ENCODE measurements at regions not wholly inside any gene's neighbourhood (a gene's known extent, or its start where the extent isn't known, plus 50 kb on each side); places are given as distances from the start of the nearest gene placed in this dataset.

- intact Hi-C loops (cut with micrococcal nuclease; ENCODE audit: unreplicated experiment): no loop called here
- Mint-ChIP-seq H3K27me3 (ENCODE audit: insufficient read depth, unreplicated experiment) (peaks cover 6% of the 10 kb centered on the region), H3K27ac (ENCODE audit: unreplicated experiment) (no peak overlapping the region), H3K4me1 (ENCODE audit: low read depth, unreplicated experiment) (no peaks in the 10 kb centered on the region), H3K4me3 (ENCODE audit: unreplicated experiment) (no peak overlapping the region), H3K9me3 (ENCODE audit: unreplicated experiment) (no peaks in the 10 kb centered on the region), H3K36me3 (ENCODE audit: insufficient read depth, unreplicated experiment) (no peaks in the 10 kb centered on the region)
- BruUV-seq (replicated peaks): no TSS peak
- POLR2A ChIA-PET: no interaction called here
- CTCF ChIA-PET: no interaction called here
- Histone ChIP-seq H3K4me3 (ENCODE audit: low read depth, low read length) (no peak overlapping the region), H3K4me1 (no peaks in the 10 kb centered on the region), H3K36me3 (ENCODE audit: control insufficient read depth, insufficient read depth, low read length) (no peaks in the 10 kb centered on the region), H3K27me3 (replicated peaks; ENCODE audit: control insufficient read depth, insufficient read depth, low read length) (no peaks in the 10 kb centered on the region), H3K9me3 (no peaks in the 10 kb centered on the region)
- no peak for DNase-seq
- TF ChIP-seq CTCF (IDR thresholded peaks at IDR 0.05; ENCODE audit: insufficient read depth in 1 of 2, low read depth in 1 of 2, low read length in 1 of 2, severe bottlenecking in 1 of 2, unreplicated experiment in 1 of 2): no peak
Measured at GRCh38 chr1:115450501-115451040, 112.5 kb upstream of the NGF start.

- POLR2A ChIA-PET: no interaction called here
- no peak for DNase-seq
- Histone ChIP-seq H3K4me1 (no peaks in the 10 kb centered on the region), H3K9me3 (no peaks in the 10 kb centered on the region), H3K27me3 (replicated peaks; ENCODE audit: control insufficient read depth, insufficient read depth, low read length) (no peaks in the 10 kb centered on the region), H3K4me3 (ENCODE audit: low read depth, low read length) (no peak overlapping the region), H3K36me3 (ENCODE audit: control insufficient read depth, insufficient read depth, low read length) (no peaks in the 10 kb centered on the region)
- no peaks in the 10 kb centered on the region for H3K36me3 Mint-ChIP-seq (ENCODE audit: insufficient read depth, unreplicated experiment)
- TF ChIP-seq CTCF (IDR thresholded peaks at IDR 0.05; ENCODE audit: insufficient read depth in 1 of 2, low read depth in 1 of 2, low read length in 1 of 2, severe bottlenecking in 1 of 2, unreplicated experiment in 1 of 2): no peak
- peaks cover 4% of the 10 kb centered on the region for H3K27me3 Mint-ChIP-seq (ENCODE audit: insufficient read depth, unreplicated experiment)
- BruUV-seq (replicated peaks): no TSS peak
- no peaks in the 10 kb centered on the region for H3K9me3 Mint-ChIP-seq (ENCODE audit: unreplicated experiment)
- no peak overlapping the region for H3K4me3 Mint-ChIP-seq (ENCODE audit: unreplicated experiment)
- CTCF ChIA-PET: no interaction called here
- no peaks in the 10 kb centered on the region for H3K4me1 Mint-ChIP-seq (ENCODE audit: low read depth, unreplicated experiment)
- intact Hi-C loops (cut with micrococcal nuclease; ENCODE audit: unreplicated experiment): no loop called here
- no peak overlapping the region for H3K27ac Mint-ChIP-seq (ENCODE audit: unreplicated experiment)
Measured at GRCh38 chr1:115448282-115449044, 110.4 kb upstream of the NGF start.

GRCh38 chr1:115447672-115448071 lies 109.6 kb upstream of the NGF start:
- CTCF ChIA-PET: no interaction called here
- intact Hi-C loops (cut with micrococcal nuclease; ENCODE audit: unreplicated experiment): no loop called here

More at GRCh38 chr1:115447672-115448071, 109.6 kb upstream of the NGF start:
- no peaks in the 10 kb centered on the region for H3K36me3 Mint-ChIP-seq (ENCODE audit: insufficient read depth, unreplicated experiment)
- no TSS peak for BruUV-seq (replicated peaks)
- no peaks in the 10 kb centered on the region for H3K4me1 Mint-ChIP-seq (ENCODE audit: low read depth, unreplicated experiment)
- H3K9me3 Mint-ChIP-seq (ENCODE audit: unreplicated experiment): no peaks in the 10 kb centered on the region
- no peaks in the 10 kb centered on the region for H3K36me3 ChIP-seq (ENCODE audit: control insufficient read depth, insufficient read depth, low read length)
- H3K27ac Mint-ChIP-seq (ENCODE audit: unreplicated experiment): no peak overlapping the region
- no peak for TF ChIP-seq CTCF (IDR thresholded peaks at IDR 0.05; ENCODE audit: insufficient read depth in 1 of 2, low read depth in 1 of 2, low read length in 1 of 2, severe bottlenecking in 1 of 2, unreplicated experiment in 1 of 2)
- H3K9me3 ChIP-seq: no peaks in the 10 kb centered on the region
- POLR2A ChIA-PET: no interaction called here
- H3K4me3 ChIP-seq (ENCODE audit: low read depth, low read length): no peak overlapping the region
- no peaks in the 10 kb centered on the region for H3K4me1 ChIP-seq
- H3K27me3 Mint-ChIP-seq (ENCODE audit: insufficient read depth, unreplicated experiment): peaks cover 4% of the 10 kb centered on the region
- no peaks in the 10 kb centered on the region for H3K27me3 ChIP-seq (replicated peaks; ENCODE audit: control insufficient read depth, insufficient read depth, low read length)
- no peak for DNase-seq
- H3K4me3 Mint-ChIP-seq (ENCODE audit: unreplicated experiment): no peak overlapping the region

All from Caco-2 (cell line).